Nephron progenitor cell (in vitro differentiated cells): ENCODE measurements at regions not wholly inside any gene's neighbourhood (a gene's known extent, or its start where the extent isn't known, plus 50 kb on each side); places are given as distances from the start of the nearest gene placed in this dataset.
A peak's percentile ranks its signal among the peaks of the same experiment; 100 is the strongest.

Source experiments
- DNase-seq: peaks from one replicate; pipeline ENCODE4 v3.0.0; 2021
- H3K27ac Mint-ChIP-seq: 2 replicates; pipeline ENCODE4 v1.8.0; 2021; ENCODE audit warnings: mild to moderate bottlenecking, moderate library complexity, mixed read lengths
- H3K27me3 Mint-ChIP-seq: 2 replicates; pipeline ENCODE4 v1.8.0; 2021; ENCODE audit warnings: mild to moderate bottlenecking, low read depth, mixed read lengths; ENCODE audit not compliant: poor library complexity
- H3K36me3 Mint-ChIP-seq: 2 replicates; pipeline ENCODE4 v1.8.0; 2021; ENCODE audit warnings: low read depth, mixed read lengths
- H3K4me1 Mint-ChIP-seq: 2 replicates; pipeline ENCODE4 v1.8.0; 2021; ENCODE audit warnings: mixed read lengths
- H3K4me3 Mint-ChIP-seq: 2 replicates; pipeline ENCODE4 v1.8.0; 2021; ENCODE audit warnings: mild to moderate bottlenecking, moderate library complexity, mixed read lengths
- H3K9me3 Mint-ChIP-seq: 2 replicates; pipeline ENCODE4 v1.8.0; 2021; ENCODE audit warnings: mild to moderate bottlenecking, moderate library complexity, mixed read lengths
- CTCF ChIP-seq: fragments of 200-600 bp; sonication (generic); IDR thresholded peaks from 2 replicates; pipeline ENCODE4 v1.5.0; 2021; ENCODE audit warnings: antibody characterized with exemption

DNA sequence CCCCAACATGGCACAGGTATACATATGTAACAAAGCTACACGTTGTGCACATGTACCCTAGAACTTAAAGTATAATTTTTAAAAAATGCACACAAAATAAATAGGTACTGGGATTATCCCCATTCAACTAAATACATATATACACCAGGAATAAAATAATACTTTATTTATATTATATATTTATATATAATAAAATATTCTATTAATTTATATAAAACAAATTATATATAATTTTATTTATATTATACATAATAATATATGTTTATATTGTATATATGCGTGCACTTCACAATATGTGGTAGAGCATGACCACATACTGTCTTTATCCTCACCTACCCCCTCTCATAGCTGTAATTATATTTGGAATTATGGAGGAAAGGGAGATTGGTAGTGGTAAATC, 119.1 kb upstream of the TMEM260 start:
- Mint-ChIP-seq H3K27ac (no peak overlapping the region), H3K27me3 (peaks cover 4% of the 10 kb centered on the region), H3K4me1 (no peaks in the 10 kb centered on the region), H3K36me3 (no peaks in the 10 kb centered on the region), H3K9me3 (peaks cover 39% of the 10 kb centered on the region), H3K4me3 (no peak overlapping the region)
- no peak for TF ChIP-seq CTCF
- DNase-seq = no peak

DNA sequence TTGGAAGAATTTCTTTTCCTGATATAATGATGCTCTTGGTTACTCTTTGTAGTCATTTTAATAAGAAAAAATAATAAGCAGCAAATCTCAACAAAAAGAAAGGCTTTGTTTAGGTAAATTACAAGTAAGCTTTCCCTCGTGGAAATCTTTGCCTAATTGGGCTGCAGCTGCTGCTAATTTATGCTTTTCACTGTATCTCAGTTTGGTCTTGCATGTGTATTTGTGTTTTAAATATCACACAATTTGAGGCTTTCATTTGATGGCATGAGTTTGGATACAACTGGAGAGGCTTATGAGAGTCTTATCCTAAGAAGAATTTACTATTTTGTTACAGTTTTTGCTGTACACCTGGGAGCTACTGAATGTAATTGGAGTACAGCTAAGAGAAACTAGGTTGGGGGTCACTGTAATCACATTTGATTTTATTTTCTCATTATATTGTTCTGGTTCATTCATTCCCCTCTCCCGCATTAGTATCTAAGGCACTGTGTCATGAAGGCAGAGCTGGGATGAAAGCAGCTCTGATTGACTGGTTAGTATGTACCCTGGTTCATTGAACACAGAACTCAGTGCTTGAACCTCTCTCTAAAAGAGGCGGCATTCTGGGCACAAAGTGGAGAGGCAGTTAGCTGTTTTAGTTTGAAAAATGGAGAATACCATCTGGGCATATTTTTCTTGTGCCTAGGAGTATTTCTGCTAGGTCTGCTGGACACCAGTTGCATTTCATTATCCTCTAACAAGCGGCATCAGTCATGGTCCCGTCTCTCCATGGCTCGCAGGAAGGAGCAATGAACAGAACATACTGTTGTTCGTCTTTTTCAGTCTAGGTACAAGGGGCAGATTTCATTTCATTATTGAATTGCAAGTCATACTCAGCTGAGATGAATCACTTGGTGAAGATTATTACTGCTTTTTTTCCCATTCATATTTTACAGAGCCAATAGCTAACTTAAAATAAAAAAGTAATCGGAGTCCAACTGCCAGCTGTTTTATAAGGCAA, 118.0 kb upstream of the TMEM260 start:
- no peak overlapping the region for H3K4me3 Mint-ChIP-seq
- peaks cover 30% of the 10 kb centered on the region for H3K9me3 Mint-ChIP-seq
- peaks cover 2% of the 10 kb centered on the region for H3K27me3 Mint-ChIP-seq
- H3K36me3 Mint-ChIP-seq = no peaks in the 10 kb centered on the region
- H3K4me1 Mint-ChIP-seq = no peaks in the 10 kb centered on the region
- H3K27ac Mint-ChIP-seq = no peak overlapping the region
- no peak for DNase-seq
- no peak for TF ChIP-seq CTCF

DNA sequence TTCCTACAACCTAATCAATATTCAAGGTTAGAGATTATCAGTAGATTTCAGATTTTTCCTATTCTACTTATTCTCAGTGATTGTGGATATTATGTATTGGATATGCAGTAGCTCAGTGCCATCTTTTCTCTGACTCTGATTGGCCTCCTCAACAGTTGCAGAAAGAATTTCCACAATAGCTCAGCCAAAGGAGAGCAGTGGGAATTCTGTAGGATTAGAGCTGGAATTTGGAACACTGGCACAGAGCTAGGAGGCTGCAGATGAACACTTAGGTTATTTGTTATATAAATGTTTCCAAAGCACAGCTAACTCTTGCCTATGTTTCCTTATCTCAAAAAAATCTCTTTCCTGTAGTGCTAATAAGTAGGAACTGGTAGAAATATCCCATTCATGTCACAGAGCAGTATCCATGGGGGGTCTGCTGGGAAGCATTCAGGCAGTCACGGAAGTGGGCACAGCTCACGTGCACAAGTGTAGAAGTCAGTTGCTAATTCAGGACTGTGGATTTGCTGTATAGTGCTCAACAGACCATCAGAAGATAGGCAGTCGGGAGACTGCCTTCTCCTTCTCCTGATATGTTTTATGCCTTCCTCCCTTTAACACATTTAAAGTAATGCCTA, 116.2 kb upstream of the TMEM260 start:
- Mint-ChIP-seq H3K9me3 (peaks cover 16% of the 10 kb centered on the region), H3K27me3 (no peaks in the 10 kb centered on the region), H3K27ac (no peak overlapping the region), H3K4me1 (no peaks in the 10 kb centered on the region), H3K36me3 (no peaks in the 10 kb centered on the region), H3K4me3 (no peak overlapping the region)
- DNase-seq = no peak
- TF ChIP-seq CTCF = no peak

- TF ChIP-seq CTCF = no peak
- Mint-ChIP-seq H3K4me1 (peaks cover 8% of the 10 kb centered on the region), H3K27ac (no peak overlapping the region)
Measured at GRCh38 chr14:56471056-56471455, 108.5 kb upstream of the TMEM260 start.

DNA sequence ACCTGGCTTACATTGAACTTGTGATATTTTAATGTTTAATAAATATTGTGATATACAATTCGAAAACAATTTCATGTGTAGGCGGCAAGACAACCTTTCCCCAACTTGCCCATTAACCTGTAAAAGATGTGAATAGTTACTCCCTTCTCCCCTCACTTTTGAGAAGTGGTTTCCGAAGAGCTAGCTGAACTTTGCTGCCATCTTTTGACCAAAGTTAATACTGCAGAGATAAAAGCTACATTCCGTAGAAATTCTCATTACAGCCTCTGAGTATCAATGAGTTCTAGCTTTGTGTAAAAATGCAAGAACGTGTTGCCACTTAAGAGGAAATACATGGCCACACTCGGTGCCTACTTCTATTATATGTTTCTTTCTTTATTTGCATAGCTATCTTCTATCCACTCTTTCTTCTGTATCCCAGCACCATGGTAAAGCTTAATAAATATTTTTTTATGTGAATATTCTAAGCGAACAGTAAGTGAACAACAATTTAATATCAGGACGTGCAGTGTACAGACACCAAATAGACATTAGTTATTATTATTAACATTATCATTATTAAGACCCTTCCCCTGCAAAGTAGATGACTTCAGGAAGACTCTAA, 105.1 kb upstream of the TMEM260 start:
- H3K27ac Mint-ChIP-seq = no peak overlapping the region
- TF ChIP-seq CTCF = peak; percentile 89
- peak; percentile 18 for DNase-seq
- peaks cover 8% of the 10 kb centered on the region for H3K4me1 Mint-ChIP-seq
- H3K27me3 Mint-ChIP-seq = no peaks in the 10 kb centered on the region
- H3K4me3 Mint-ChIP-seq = no peak overlapping the region
- H3K9me3 Mint-ChIP-seq = peaks cover 4% of the 10 kb centered on the region
- no peaks in the 10 kb centered on the region for H3K36me3 Mint-ChIP-seq

More at GRCh38 chr14:56471056-56471455, 108.5 kb upstream of the TMEM260 start:
- H3K9me3 Mint-ChIP-seq = peaks cover 14% of the 10 kb centered on the region
- H3K36me3 Mint-ChIP-seq = no peaks in the 10 kb centered on the region
- H3K27me3 Mint-ChIP-seq = no peaks in the 10 kb centered on the region
- DNase-seq = no peak
- no peak overlapping the region for H3K4me3 Mint-ChIP-seq
